Calu3 (cell line): ENCODE measurements at regions not wholly inside any gene's neighbourhood (a gene's known extent, or its start where the extent isn't known, plus 50 kb on each side); places are given as distances from the start of the nearest gene placed in this dataset.

Experiments used
- BruUV-seq: library from RNA; stranded (reverse); fragments of 400-500 nt; replicated peaks from 2 replicates; lab custom pipeline; 2021; lab: Mats Ljungman, UMichigan
- CTCF ChIA-PET: fragments of 300-600 bp; sonication (Branson Sonifier 250); formaldehyde crosslinking; loops from one replicate; lab custom pipeline; 2022; ENCODE audit warnings: antibody characterized with exemption; lab: Charles Lee
- DNase-seq: peaks from one replicate; pipeline ENCODE4 v3.0.0; 2022
- H3K27ac Mint-ChIP-seq: one replicate; pipeline ENCODE4 v1.8.0; 2022; ENCODE audit warnings: mixed read lengths; ENCODE audit not compliant: unreplicated experiment
- H3K27me3 Mint-ChIP-seq: one replicate; pipeline ENCODE4 v1.8.0; 2022; ENCODE audit warnings: mixed read lengths; ENCODE audit not compliant: unreplicated experiment
- H3K36me3 Mint-ChIP-seq: one replicate; pipeline ENCODE4 v1.8.0; 2022; ENCODE audit warnings: mild to moderate bottlenecking, moderate library complexity, mixed read lengths; ENCODE audit not compliant: insufficient read depth, unreplicated experiment
- H3K4me1 Mint-ChIP-seq: one replicate; pipeline ENCODE4 v1.8.0; 2022; ENCODE audit warnings: mild to moderate bottlenecking, low read depth, mixed read lengths; ENCODE audit not compliant: unreplicated experiment
- H3K4me3 Mint-ChIP-seq: one replicate; pipeline ENCODE4 v1.8.0; 2022; ENCODE audit warnings: mild to moderate bottlenecking, low read depth, moderate library complexity, mixed read lengths; ENCODE audit not compliant: unreplicated experiment
- H3K9me3 Mint-ChIP-seq: one replicate; pipeline ENCODE4 v1.8.0; 2022; ENCODE audit warnings: low read depth, mixed read lengths; ENCODE audit not compliant: unreplicated experiment
- CTCF ChIP-seq: fragments of 200-600 bp; IDR thresholded peaks from one replicate; pipeline ENCODE4 v1.8.0; 2022; ENCODE audit warnings: antibody characterized with exemption; ENCODE audit not compliant: unreplicated experiment
- intact Hi-C: fragments of 100-400 bp; cut with micrococcal nuclease; formaldehyde crosslinking; loops from one replicate; pipeline ENCODE4 v1.10.0; 2022; ENCODE audit not compliant: unreplicated experiment

GRCh38 chr12:40162033-40162432, 56.2 kb upstream of the SLC2A13 start:
- no TSS peak for BruUV-seq
- Mint-ChIP-seq H3K9me3 (peaks cover 5% of the 10 kb centered on the region), H3K27ac (no peak overlapping the region), H3K4me1 (no peaks in the 10 kb centered on the region), H3K4me3 (no peak overlapping the region), H3K36me3 (no peaks in the 10 kb centered on the region), H3K27me3 (no peaks in the 10 kb centered on the region)
- CTCF ChIA-PET, result no interaction called here
- no peak for DNase-seq
- no peak for TF ChIP-seq CTCF
- intact Hi-C loops, result no loop called here

DNA sequence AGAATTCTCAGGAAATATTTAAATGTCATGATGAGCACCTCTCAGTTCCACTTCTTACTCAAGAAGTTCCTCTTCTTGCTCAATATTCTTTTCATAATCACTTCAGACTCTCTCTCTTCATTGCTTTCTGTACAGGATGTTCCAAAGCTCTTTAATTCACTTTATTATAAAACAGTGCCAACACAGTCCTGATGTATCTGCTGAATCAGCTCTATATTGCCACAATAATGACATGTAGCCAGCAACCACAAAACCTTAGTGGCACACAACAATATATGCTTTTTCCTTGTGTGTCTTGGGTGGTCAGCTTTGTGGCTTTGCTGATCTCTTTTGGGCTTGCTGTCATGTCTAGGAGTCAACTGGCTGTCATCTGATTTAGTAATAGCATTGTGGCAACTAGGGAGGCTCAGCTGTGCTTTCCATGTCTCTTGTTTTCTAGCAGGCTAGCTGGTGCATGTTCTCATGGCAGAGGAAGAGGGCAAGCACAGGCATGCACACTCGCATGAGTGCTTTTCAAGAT, 52.8 kb upstream of the SLC2A13 start:
- Mint-ChIP-seq H3K4me1 (peaks cover 2% of the 10 kb centered on the region), H3K27ac (no peak overlapping the region), H3K4me3 (no peak overlapping the region), H3K36me3 (no peaks in the 10 kb centered on the region), H3K27me3 (no peaks in the 10 kb centered on the region), H3K9me3 (peaks cover 2% of the 10 kb centered on the region)
- TF ChIP-seq CTCF, result no peak
- intact Hi-C loops, result no loop called here
- no TSS peak for BruUV-seq
- no peak for DNase-seq
- CTCF ChIA-PET, result no interaction called here

DNA sequence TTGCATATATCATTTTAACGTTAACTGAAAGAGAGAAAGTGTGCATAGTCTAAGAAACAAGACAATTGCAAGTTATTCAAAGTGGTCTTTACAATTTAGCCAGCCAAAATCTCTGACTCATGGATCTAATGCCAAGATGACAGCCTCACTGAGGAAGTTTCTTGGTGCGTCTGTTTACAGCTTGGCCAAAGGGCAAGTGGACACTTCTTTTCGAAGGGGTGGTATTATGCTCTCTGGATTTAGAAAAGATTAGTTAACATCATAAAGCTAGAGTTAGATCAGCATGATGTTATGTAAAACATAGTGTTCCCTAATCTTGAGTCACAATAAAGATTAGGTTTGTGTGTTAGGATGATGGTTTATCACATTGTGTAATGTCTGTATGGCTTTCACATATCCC, 51.5 kb upstream of the SLC2A13 start:
- no peaks in the 10 kb centered on the region for H3K36me3 Mint-ChIP-seq
- H3K27ac Mint-ChIP-seq, result no peak overlapping the region
- peaks cover 8% of the 10 kb centered on the region for H3K4me1 Mint-ChIP-seq
- BruUV-seq, result no TSS peak
- intact Hi-C loops, result no loop called here
- no peaks in the 10 kb centered on the region for H3K27me3 Mint-ChIP-seq
- no peak for DNase-seq
- CTCF ChIA-PET, result no interaction called here
- H3K4me3 Mint-ChIP-seq, result no peak overlapping the region
- H3K9me3 Mint-ChIP-seq, result no peaks in the 10 kb centered on the region
- TF ChIP-seq CTCF, result no peak

DNA sequence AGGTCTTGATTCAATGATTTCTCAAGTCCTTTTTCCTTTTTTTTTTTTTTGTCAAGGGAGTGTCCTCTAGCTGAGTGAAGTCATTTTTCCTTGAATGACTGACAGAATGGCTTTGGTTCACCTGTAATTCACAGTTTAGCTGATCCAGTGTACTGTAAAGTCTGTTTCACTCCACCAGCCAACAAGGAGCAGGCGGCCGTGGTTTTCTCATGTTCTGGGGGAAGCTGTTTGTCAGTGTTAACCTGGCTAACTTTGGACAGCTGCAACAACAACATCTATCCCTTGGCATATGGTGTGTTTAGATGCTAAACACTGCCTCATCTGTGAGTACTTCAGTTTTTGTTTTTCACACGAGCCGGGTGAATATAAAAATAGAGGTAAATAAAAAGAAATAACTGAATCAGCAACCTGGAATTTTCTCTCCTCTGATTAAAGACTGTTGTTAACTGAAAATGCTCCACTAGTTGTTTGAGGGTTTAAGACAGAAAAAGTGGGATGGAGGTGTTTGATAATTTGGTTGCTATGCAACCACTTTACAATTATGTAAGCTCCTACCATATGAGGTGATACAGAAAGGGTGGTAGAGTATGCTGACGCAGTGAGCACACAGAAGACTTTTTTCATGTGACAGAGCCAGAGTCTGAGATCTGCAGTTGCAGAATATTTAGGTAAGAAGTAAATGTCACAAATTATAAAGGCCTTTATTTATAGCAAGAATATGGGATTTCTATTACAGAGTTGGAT, 50.3 kb upstream of the SLC2A13 start:
- CTCF ChIA-PET, result interaction anchor here (0.7 kb wide), 2 partner anchors 59 to 347 kb away, joined by 3 to 8 read pairs; no protein-coding TSS in a partner anchor
- no peak for TF ChIP-seq CTCF
- no peak overlapping the region for H3K4me3 Mint-ChIP-seq
- intact Hi-C loops, result no loop called here
- no peaks in the 10 kb centered on the region for H3K36me3 Mint-ChIP-seq
- peaks cover 8% of the 10 kb centered on the region for H3K4me1 Mint-ChIP-seq
- no peak overlapping the region for H3K27ac Mint-ChIP-seq
- no peaks in the 10 kb centered on the region for H3K9me3 Mint-ChIP-seq
- BruUV-seq, result no TSS peak
- no peaks in the 10 kb centered on the region for H3K27me3 Mint-ChIP-seq
- DNase-seq, result no peak
